Epithelial cell of esophagus (primary cell): ENCODE measurements at regions not wholly inside any gene's neighbourhood (a gene's known extent, or its start where the extent isn't known, plus 50 kb on each side); places are given as distances from the start of the nearest gene placed in this dataset.
A peak's percentile ranks its signal among the peaks of the same experiment; 100 is the strongest.

ENCODE experiments used
- DNase-seq: peaks from one replicate; pipeline ENCODE4 v3.0.0; 2010; ENCODE audit warnings: low read depth
- H3K4me3 ChIP-seq: 2 replicates; pipeline ENCODE4 v1.5.1; 2011; ENCODE audit warnings: mild to moderate bottlenecking, low read length, control low read depth
- CTCF ChIP-seq: IDR thresholded peaks from 2 replicates; pipeline ENCODE4 v1.5.1; 2011; ENCODE audit warnings: low read depth, mild to moderate bottlenecking, low read length, control low read depth, inconsistent platforms; ENCODE audit not compliant: insufficient read depth; ENCODE audit errors: missing control alignments

GRCh38 chr4:100849319-100849718 lies 331.5 kb upstream of the EMCN start:
- H3K4me3 ChIP-seq, result no peak overlapping the region
- DNase-seq, result no peak
- TF ChIP-seq CTCF, result no peak

- H3K4me3 ChIP-seq, result no peak overlapping the region
- DNase-seq, result peak; percentile 13
- TF ChIP-seq CTCF, result peak; percentile 50
Observed at GRCh38 chr4:100848841-100849240, 331.0 kb upstream of the EMCN start.

- no peak for DNase-seq
- H3K4me3 ChIP-seq, result no peak overlapping the region
- no peak for TF ChIP-seq CTCF
Observed at GRCh38 chr4:100843910-100844309, 326.1 kb upstream of the EMCN start.

- no peak overlapping the region for H3K4me3 ChIP-seq
- TF ChIP-seq CTCF, result no peak
- no peak for DNase-seq
Observed at GRCh38 chr4:100842856-100843255, 325.0 kb upstream of the EMCN start.

GRCh38 chr4:100841911-100842310 lies 324.1 kb upstream of the EMCN start:
- TF ChIP-seq CTCF, result no peak
- H3K4me3 ChIP-seq, result no peak overlapping the region
- DNase-seq, result peak; percentile 50

GRCh38 chr4:100839712-100840111 lies 321.9 kb upstream of the EMCN start:
- DNase-seq, result no peak
- no peak for TF ChIP-seq CTCF
- no peak overlapping the region for H3K4me3 ChIP-seq

- peak; percentile 46 for DNase-seq
- no peak for TF ChIP-seq CTCF
- H3K4me3 ChIP-seq, result no peak overlapping the region
Observed at GRCh38 chr4:100838286-100838685, 320.5 kb upstream of the EMCN start.
